Heart left ventricle (tissue), 16 donors: ENCODE measurements at regions not wholly inside any gene's neighbourhood (a gene's known extent, or its start where the extent isn't known, plus 50 kb on each side); places are given as distances from the start of the nearest gene placed in this dataset.

Experiments used
- ATAC-seq, 4 donors: fragments of 200-7000 bp; cut with Tn5 transposase; one replicate each; pipeline ENCODE4 v1.9.1; 2020 to 2022; ENCODE audit warnings: moderate library complexity in 4 of 4, mild to moderate bottlenecking in 3 of 4, moderate number of reproducible peaks in 1 of 4
- DNase-seq, 5 donors: peaks; one replicate each; pipeline ENCODE4 v3.0.0-alpha.2; 2020
- H3K27ac ChIP-seq, 12 donors: fragments of 200-600 bp; sonication (generic) in 4 of 12; one replicate each; pipeline versions ENCODE4 v1.5.0 to v1.8.0; 2016 to 2022; ENCODE audit warnings: mild to moderate bottlenecking in 2 of 12
- H3K27me3 ChIP-seq, 9 donors: fragments of 200-600 bp; sonication (generic) in 2 of 9; one replicate each; pipeline versions ENCODE4 v1.5.1 to v1.8.0; 2016 to 2022; ENCODE audit warnings: mild to moderate bottlenecking in 3 of 9
- H3K36me3 ChIP-seq, 9 donors: fragments of 200-600 bp; sonication (generic) in 2 of 9; one replicate each; pipeline versions ENCODE4 v1.5.0 to v1.8.0; 2018 to 2022; ENCODE audit warnings: mild to moderate bottlenecking in 2 of 9
- H3K4me1 ChIP-seq, 12 donors: fragments of 200-600 bp; sonication (generic) in 4 of 12; one replicate each; pipeline versions ENCODE4 v1.5.0 to v1.8.0; 2016 to 2022; ENCODE audit warnings: mild to moderate bottlenecking in 3 of 12
- H3K4me3 ChIP-seq, 12 donors: fragments of 200-600 bp; sonication (generic) in 4 of 12; one replicate each; pipeline versions ENCODE4 v1.5.0 to v1.8.0; 2017 to 2022; ENCODE audit warnings: mild to moderate bottlenecking in 9 of 12, moderate library complexity in 4 of 12
- H3K9me3 ChIP-seq, 12 donors: fragments of 200-600 bp; sonication (generic) in 4 of 12; one replicate each; pipeline versions ENCODE4 v1.5.0 to v1.8.0; 2016 to 2022; ENCODE audit warnings: mild to moderate bottlenecking in 1 of 12
- POLR2A ChIP-seq, 2 donors: fragments of 450-650 bp; IDR thresholded peaks; one replicate each; pipeline ENCODE4 v1.6.1; 2017; ENCODE audit warnings: antibody characterized with exemption in 2 of 2, mild to moderate bottlenecking in 2 of 2, moderate library complexity in 2 of 2
- WGBS, 4 donors: extraction: QIAGEN DNeasy Blood & Tissue Kit in 2 of 4; methylation state at CpG; one replicate each; pipeline versions ENCODE4 v1.1.5 to v1.1.7; 2013 to 2018; 5-methylcytosine and 5-hydroxymethylcytosine counted together
- intact Hi-C, 10 donors: fragments of 100-400 bp; cut with DNase I; formaldehyde crosslinking; loops; one replicate each; pipeline versions ENCODE4 v1.11.1 to v1.14.2; 2022
- TF ChIP-seq, protein P1 (sequence below), 12 donors: fragments of 200-600 bp; sonication (generic) in 4 of 12; IDR thresholded peaks; one replicate each; pipeline versions ENCODE4 v1.5.0 to v1.8.0; 2018 to 2022; ENCODE audit warnings: antibody characterized with exemption in 12 of 12, mild to moderate bottlenecking in 5 of 12
- donor health status: ischemic (EF 13 %, LVEDD 7.1; RV severe dilation, severe dysfunction).
- donor health status: healthy with polysubstance abuse.
- donor health status: DM: no; HTN: yes; CAD: no.
- donor health status: DM: no; HTN: no; CAD: no.
- donor health status: ischemic (EF 25% LVEDD 6.9; RV normal size, moderate dysfunction).
- donor health status: ischemic (EF 25% LVEDD 5.7; RV mildly dilated, moderate dysfunction).
- donor health status: healthy.
- donor health status: DM: yes; HTN: yes; CAD: no.
- donor health status: ischemic (EF 35%, LVEDD 5.7; RV mildly dilated, moderate dysfunction).
- donor health status: nonischemic (EF 11% LVEDD 7.7; RV severe dilation, severe dysfunction).
- donor health status: DM: yes; HTN: yes; CAD: no.
- donor health status: PGD.
- donor health status: ischemic (EF 29% LVEDD 5.4; RV normal size, mild dysfunction).
- donor health status: nonischemic (EF 23%, LVEDD 6.1; RV moderate dilation, normal function).

DNA sequence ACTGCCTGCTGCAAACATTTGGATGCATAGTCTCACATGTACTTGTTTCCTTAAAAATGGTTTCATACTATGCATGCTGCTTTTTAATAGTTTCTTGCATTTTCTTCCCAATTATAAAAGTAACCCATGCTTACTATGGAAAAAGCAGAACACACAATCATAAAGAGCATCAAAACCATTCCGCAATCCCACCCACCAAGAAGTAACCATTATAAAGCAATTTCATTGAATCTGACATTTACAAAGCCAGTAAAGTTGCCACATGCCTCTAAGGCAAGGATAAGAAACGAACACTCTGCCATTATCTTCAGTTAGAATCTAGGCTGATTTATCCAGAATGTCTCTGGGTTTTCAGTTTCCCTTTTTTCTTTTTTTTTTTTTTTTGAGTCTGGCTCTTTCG, 92.7 kb upstream of the OSMR start:
- intact Hi-C loops = no loop called here
- no peak overlapping the region for H3K27ac ChIP-seq
- no peaks in the 10 kb centered on the region for H3K9me3 ChIP-seq
- WGBS, 4 donors = 85 to 91% (median 89%) methylated on average over 3 of the region's 3 CpGs
- no peaks in the 10 kb centered on the region for H3K27me3 ChIP-seq
- H3K4me3 ChIP-seq = no peak overlapping the region
- DNase-seq (no peak), ATAC-seq (no peak)
- TF ChIP-seq, protein P1, sequence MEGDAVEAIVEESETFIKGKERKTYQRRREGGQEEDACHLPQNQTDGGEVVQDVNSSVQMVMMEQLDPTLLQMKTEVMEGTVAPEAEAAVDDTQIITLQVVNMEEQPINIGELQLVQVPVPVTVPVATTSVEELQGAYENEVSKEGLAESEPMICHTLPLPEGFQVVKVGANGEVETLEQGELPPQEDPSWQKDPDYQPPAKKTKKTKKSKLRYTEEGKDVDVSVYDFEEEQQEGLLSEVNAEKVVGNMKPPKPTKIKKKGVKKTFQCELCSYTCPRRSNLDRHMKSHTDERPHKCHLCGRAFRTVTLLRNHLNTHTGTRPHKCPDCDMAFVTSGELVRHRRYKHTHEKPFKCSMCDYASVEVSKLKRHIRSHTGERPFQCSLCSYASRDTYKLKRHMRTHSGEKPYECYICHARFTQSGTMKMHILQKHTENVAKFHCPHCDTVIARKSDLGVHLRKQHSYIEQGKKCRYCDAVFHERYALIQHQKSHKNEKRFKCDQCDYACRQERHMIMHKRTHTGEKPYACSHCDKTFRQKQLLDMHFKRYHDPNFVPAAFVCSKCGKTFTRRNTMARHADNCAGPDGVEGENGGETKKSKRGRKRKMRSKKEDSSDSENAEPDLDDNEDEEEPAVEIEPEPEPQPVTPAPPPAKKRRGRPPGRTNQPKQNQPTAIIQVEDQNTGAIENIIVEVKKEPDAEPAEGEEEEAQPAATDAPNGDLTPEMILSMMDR (IDR thresholded peaks at IDR 0.05) = no peak
- TF ChIP-seq POLR2A (IDR thresholded peaks at IDR 0.05) = no peak
- H3K36me3 ChIP-seq = no peaks in the 10 kb centered on the region
- peaks cover 0 to 12% (median 4%) of the 10 kb centered on the region in 12 donors for H3K4me1 ChIP-seq

DNA sequence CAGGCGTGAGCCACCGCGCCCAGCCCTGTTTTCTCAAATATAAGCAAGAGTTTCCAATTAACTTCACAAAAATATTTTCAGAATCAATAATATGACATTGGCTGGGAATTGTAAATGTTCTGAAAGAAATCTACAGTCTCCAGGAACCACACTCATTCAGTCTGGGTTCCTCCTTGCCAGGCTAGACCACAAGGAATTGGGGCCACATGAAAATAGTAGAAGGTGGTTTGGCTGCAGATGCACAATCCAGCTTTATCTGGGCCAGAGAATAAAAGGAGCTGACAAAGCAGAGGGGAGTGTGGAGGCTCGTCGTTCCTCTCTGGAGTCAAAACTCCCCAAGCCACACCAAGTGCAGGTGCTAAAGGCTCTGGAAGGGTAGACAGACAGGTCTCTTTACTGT, 92.0 kb upstream of the OSMR start:
- no peaks in the 10 kb centered on the region for H3K9me3 ChIP-seq
- no peaks in the 10 kb centered on the region for H3K36me3 ChIP-seq
- H3K4me1 ChIP-seq = peaks cover 0 to 18% (median 5%) of the 10 kb centered on the region in 12 donors
- ATAC-seq (no peak), DNase-seq (no peak)
- no peak overlapping the region for H3K27ac ChIP-seq
- intact Hi-C loops = no loop called here
- 71 to 92% (median 84%) methylated on average over 5 of the region's 5 CpGs for WGBS, 4 donors
- TF ChIP-seq POLR2A (IDR thresholded peaks at IDR 0.05) = no peak
- TF ChIP-seq, protein P1 (IDR thresholded peaks at IDR 0.05) = no peak
- H3K27me3 ChIP-seq = no peaks in the 10 kb centered on the region
- no peak overlapping the region for H3K4me3 ChIP-seq

DNA sequence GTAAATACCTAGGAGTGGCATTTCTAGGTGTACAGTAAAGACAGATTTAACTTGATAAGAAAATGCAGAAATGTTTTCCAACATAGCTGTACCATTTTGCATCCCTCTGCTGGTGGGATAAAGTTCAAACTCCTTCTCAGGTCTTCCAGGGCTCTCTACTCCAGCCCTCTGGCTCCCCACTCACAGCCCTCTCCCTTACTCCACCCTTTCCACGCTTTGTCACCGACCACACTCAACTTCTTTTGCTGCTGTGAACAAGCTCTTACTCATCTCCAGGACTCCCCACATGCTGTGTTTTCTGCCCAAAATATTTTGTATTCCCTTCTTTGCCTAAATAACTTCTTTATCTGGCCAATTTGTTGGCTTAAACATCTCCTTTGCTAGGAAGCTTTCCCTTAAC, 90.6 kb upstream of the OSMR start:
- intact Hi-C loops = no loop called here
- Histone ChIP-seq H3K36me3 (no peaks in the 10 kb centered on the region), H3K27me3 (no peaks in the 10 kb centered on the region), H3K4me3 (no peak overlapping the region), H3K27ac (no peak overlapping the region), H3K4me1 (peaks cover 0 to 27% (median 6%) of the 10 kb centered on the region in 12 donors), H3K9me3 (no peaks in the 10 kb centered on the region)
- TF ChIP-seq POLR2A (IDR thresholded peaks at IDR 0.05) = no peak
- TF ChIP-seq, protein P1 (IDR thresholded peaks at IDR 0.05) = no peak
- DNase-seq = no peak
- 59 to 77% (median 66%) methylated on average over 2 of the region's 2 CpGs for whole genome bisulfite sequencing, 4 donors
- no peak for ATAC-seq

DNA sequence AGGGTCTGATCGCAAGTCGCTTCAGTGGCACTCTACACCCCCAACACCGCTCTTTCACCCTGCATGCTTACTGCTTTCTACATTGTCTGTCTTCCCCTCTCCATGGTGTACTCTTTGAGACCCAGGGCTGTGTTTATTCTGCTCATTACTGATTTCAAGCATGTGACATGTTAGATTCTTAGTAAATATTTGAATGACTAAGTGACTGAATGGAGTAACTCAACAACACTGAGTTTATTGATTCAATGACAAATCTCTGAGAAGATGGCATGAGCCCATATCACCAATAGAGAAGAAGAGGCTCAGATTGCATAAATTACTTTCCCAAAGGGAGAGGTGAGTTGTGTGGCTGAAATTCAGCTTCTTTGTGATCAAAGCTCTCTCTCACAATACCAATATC, 89.7 kb upstream of the OSMR start:
- WGBS, 4 donors = 80 to 99% (median 95%) methylated on average over 3 of the region's 3 CpGs
- Histone ChIP-seq H3K36me3 (no peaks in the 10 kb centered on the region), H3K4me3 (no peak overlapping the region), H3K9me3 (no peaks in the 10 kb centered on the region), H3K27ac (no peak overlapping the region), H3K4me1 (peaks cover 0 to 27% (median 6%) of the 10 kb centered on the region in 12 donors), H3K27me3 (no peaks in the 10 kb centered on the region)
- ATAC-seq (no peak), DNase-seq (no peak)
- intact Hi-C loops = no loop called here
- TF ChIP-seq, protein P1 (IDR thresholded peaks at IDR 0.05) = no peak
- TF ChIP-seq POLR2A (IDR thresholded peaks at IDR 0.05) = no peak
